NCI-H510A (cell line): ENCODE measurements at regions not wholly inside any gene's neighbourhood (a gene's known extent, or its start where the extent isn't known, plus 50 kb on each side); places are given as distances from the start of the nearest gene placed in this dataset.
"Not testable (repeated sequence)": the region's sequence is repeated elsewhere in the genome, so short reads cannot be mapped to it uniquely, and the experiment has no call there.

Experiments used
- DNase-seq: peaks from one replicate; lab custom pipeline; 2025; lab: John Stamatoyannopoulos, UW

DNA sequence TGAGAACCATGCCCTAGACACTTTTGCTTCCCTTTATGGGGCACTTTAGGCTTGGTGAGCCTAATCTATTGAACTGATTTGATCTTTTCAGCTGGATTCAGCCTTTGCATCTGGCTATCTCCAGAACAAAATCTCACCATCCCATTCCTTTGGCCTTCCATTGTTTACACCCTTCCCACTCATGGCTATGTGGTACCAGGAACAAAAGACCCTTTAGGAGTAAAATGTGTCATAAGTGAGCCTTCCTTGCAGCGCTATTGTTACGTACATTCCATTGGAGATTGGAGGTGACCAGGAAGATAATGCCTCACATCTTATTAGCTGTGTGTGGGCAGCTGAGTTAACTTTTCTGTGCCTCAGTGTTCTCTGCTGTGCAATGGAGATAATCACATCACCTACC lies 188.4 kb downstream of the SATB1 start:
- no peak for DNase-seq

GRCh38 chr3:18234717-18235335 lies 190.3 kb downstream of the SATB1 start:
- DNase-seq = no peak

- DNase-seq = no peak
Observed at GRCh38 chr3:18233987-18234716, 191.0 kb downstream of the SATB1 start.

DNA sequence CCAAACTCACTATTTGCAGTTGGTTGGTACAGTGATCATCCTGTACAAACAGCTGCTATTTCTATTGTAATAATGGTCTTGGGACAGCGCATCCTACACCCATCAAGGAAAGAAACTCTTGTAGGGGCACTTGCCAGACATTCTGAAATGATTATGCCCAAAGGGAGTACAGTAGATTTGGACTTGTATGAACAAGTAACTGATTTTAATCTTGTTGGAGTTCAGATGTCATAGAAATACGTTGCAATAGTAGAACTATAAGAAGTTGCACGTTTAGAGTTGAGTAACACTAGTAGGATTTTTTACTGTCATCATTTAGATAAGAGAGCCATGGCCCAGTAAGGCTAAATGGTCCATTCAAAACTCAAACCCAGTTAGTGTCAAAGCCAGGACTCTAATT lies 192.8 kb downstream of the SATB1 start:
- DNase-seq = no peak

DNA sequence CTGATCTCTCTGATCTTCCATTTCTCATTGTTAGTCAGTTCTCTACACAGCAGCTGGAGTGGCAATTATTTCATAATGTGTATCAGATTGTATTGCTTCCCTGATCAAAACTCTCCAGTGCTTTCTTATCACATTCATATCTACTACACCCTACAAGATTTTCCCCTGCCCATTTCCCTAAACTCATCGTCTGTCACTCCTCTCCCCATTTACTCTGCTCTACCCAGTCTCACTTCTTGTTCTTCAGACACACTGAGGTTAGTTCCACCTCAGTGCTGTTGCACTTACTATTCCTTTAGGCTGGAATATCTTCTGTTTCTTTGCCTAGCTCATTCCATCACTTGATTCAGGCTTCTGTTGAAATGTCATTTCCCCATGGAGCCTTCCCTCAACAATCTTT lies 197.1 kb downstream of the SATB1 start:
- DNase-seq = no peak

GRCh38 chr3:18225709-18226108 lies 199.4 kb downstream of the SATB1 start:
- DNase-seq = no peak

DNA sequence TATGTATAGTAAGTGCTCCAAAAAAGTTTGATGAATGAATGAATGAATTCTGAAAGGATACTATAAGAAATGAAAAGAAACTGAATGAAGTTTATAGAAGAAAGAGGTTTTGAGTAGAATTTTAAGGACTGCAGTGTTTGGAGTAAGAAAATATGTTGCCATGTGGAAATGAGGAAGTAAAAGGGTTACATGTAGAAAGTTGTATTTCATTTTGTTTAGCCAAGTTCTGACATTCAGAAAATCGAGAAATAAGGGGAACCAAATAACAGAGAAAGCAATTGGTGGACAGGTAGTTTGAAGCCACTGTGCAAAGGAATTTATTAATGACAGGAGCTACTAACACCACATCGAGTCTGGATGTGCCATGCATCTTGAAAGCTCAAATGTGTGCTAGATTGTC lies 200.7 kb downstream of the SATB1 start:
- no peak for DNase-seq

- no peak for DNase-seq
Observed at GRCh38 chr3:18223974-18224373, 201.2 kb downstream of the SATB1 start.

DNA sequence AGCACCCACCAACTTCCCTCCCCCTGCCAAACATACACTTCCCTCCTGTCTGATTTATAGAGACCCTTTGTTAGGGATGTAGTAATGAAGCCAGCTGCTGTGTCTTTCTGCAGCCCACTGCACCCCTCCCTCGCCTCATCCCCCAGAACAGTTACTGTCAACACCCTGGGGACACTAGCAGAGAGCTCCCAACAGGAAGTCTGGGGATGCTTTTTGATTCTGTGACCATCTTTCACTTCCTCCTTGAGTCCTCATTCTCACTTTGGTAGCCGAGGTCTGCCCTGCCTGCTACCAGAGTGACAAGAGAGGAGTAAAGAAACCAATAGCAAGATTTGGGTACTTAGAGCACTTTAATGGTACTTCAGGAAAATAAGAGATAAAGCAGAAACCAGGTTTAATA lies 201.6 kb downstream of the SATB1 start:
- no peak for DNase-seq

DNA sequence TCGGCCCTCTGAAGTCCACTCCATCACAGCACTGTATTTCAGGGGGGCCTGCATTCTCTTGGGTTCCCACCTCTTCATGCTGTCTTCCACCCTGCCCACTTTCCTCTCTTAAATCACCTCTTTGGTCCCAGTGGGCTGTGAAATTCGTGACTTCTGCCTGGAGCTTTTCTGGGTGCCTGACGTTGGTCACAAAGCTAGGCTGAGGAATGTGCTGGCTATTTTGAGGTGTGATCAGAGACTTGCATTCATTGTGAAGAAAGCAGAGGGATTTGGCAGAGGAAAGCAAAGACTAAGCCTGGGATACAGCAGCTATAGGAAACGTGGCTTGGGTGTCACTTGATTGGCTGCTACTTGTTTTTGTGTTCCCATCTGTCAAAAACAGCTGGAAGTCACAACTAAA lies 202.5 kb downstream of the SATB1 start:
- DNase-seq = no peak

- DNase-seq = no peak
Observed at GRCh38 chr3:18217507-18218174, 207.5 kb downstream of the SATB1 start.

DNA sequence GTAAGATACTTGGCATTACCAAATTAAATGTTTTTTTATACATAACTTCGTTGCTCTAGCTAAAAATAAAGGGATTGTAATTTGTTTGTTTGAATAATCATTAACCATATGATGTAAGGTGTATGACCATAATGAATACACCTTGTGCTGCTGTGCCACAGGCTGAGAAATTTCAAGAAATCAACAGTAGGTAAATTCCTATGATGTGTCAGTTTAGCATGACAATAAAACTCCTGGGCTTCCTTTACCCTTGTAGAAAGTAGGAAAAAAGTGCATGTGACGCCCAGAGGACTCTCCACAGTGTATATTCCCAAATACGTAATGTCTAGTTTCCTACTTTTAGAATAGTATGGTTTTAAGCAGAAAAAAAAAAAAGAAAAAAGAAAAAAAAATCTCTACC lies 208.1 kb downstream of the SATB1 start:
- no peak for DNase-seq

- no peak for DNase-seq
Observed at GRCh38 chr3:18215639-18216038, 209.5 kb downstream of the SATB1 start.

GRCh38 chr3:18211116-18211515 lies 214.0 kb downstream of the SATB1 start:
- no peak for DNase-seq

DNA sequence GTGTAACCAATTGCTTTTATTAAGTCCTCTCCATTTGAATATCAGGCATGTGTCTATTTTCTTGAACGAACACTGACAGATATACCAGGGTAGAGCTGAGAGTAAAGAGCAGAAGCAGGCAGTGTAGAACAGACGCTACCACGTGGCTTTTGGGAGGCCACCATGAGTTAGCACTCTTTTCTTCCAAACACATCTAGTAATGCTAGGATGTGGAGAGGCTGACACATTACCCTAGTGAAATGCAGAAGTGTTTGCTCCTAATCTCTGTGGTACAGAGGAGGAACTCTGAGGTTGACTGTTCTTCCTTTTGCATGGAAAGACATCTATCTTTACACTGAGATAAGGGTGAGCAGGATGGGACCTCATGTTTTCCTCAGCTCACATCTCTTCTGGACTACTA lies 216.3 kb downstream of the SATB1 start:
- no peak for DNase-seq

DNA sequence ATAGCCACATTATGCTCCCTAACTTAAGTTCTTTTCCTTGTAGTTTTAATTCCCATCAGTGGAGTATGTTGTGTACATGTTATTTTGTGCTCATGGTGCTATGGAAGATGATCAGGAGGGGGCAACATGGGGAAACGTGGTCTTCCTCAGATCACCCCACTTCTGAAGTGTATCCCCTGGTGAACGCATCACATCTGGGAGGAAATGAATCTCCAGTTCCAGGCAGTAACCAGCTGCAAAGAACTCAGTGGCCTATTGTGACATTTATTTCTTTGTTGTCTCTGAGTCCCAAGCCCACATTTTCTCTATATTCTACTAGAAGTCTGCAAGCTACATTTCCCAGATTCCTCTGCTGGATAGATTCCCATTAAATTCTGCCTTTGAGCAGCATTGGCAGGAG lies 217.0 kb downstream of the SATB1 start:
- DNase-seq = no peak

DNA sequence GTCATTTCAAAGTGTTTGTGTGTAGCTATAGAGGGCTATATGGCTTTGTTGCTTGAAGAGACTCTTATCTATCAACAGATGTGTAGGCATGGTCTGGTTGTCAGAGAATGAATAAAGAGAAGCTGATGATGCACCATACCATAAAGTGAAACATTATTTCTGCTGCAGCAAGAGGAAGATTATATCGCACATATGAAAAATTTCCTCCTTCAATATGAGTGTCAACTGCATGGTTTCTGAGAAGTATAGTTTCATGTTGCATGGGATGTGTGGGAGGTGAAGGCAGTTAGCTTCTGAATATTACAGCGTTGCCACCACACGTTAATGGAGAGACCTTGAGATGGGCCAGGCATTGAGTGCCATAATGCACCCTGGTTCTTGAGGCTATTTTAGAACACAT lies 217.9 kb downstream of the SATB1 start:
- no peak for DNase-seq

DNA sequence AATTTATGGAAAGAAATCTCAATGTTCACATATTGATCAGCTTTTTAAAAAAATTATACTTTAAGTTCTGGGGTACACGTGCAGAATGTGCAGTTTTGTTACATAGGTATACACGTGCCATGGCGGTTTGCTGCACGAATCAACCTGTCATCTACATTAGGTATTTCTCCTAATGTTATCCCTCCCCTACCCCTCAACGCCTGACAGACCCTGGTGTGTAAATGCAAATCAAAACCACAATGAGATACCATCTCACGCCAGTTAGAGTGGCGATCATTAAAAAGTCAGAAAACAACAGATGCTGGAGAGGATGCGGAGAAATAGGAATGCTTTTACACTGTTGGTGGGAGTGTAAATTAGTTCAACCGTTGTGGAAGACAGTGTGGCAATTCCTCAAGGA lies 219.4 kb downstream of the SATB1 start:
- DNase-seq = not testable (repeated sequence)

DNA sequence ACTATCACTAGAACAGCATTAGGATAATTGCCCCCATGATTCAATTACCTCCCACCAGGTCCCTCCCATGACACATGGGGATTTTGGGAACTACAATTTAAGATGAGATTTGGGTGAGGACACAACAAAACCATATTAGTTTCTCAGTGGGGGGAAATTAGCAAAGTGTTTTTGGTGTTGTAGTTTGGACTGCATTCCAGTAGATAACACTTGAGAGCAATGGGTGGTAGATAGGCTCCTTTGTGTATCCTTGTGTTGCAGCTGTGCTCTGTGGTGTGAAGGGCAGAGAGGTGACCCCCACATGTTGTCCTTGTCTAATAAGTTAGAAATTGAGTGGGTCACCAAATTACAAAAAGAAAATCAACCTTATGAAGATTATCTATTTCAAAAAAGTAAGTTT lies 223.8 kb downstream of the SATB1 start:
- DNase-seq = no peak

GRCh38 chr3:18199757-18200156 lies 225.4 kb downstream of the SATB1 start:
- DNase-seq = no peak

- DNase-seq = no peak
Observed at GRCh38 chr3:18195836-18196235, 229.3 kb downstream of the SATB1 start.

DNA sequence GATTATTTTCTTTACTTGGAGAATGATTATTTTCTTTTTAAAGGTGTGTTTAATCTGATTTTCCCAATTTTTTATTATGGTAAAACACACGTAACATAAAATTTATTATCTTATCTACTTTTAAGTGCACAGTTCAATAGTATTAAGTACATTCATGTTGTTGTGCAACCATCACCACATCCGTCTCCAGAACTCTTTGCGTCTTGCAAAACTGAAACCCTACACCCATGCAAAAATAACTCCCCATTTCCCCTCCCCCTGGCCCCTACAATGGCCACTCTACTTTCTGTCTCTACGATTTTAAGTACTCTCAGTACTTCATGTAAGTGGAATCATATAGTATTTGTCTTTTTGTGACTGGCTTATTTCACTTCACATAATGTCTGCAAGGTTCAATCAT lies 230.7 kb downstream of the SATB1 start:
- DNase-seq = peak; percentile 20

GRCh38 chr3:18190646-18191045 lies 234.5 kb downstream of the SATB1 start:
- DNase-seq = no peak
